ENCODE measurements at regions not wholly inside any gene's neighbourhood (a gene's known extent, or its start where the extent isn't known, plus 50 kb on each side); places are given as distances from the start of the nearest gene placed in this dataset.

- DNase-seq (ENCODE audit: low spot score) = no peak
Measured at GRCh38 chr1:233516732-233517131, 97.2 kb upstream of the KCNK1 start.

GRCh38 chr1:233518344-233518743, 95.6 kb upstream of the KCNK1 start:
- peak; percentile 66 for DNase-seq (ENCODE audit: low spot score)

GRCh38 chr1:233520261-233521191, 93.4 kb upstream of the KCNK1 start:
- DNase-seq (ENCODE audit: low spot score) = peak; percentile 54

GRCh38 chr1:233523047-233523446, 90.9 kb upstream of the KCNK1 start:
- DNase-seq (ENCODE audit: low spot score) = no peak

GRCh38 chr1:233527818-233528217, 86.1 kb upstream of the KCNK1 start:
- DNase-seq (ENCODE audit: low spot score) = no peak

- no peak for DNase-seq (ENCODE audit: low spot score)
Measured at GRCh38 chr1:233530665-233531386, 83.1 kb upstream of the KCNK1 start.

GRCh38 chr1:233540816-233541215, 73.1 kb upstream of the KCNK1 start:
- DNase-seq (ENCODE audit: low spot score) = no peak

- peak; percentile 99 for DNase-seq (ENCODE audit: low spot score)
Measured at GRCh38 chr1:233543338-233544255, 70.3 kb upstream of the KCNK1 start.

GRCh38 chr1:233544304-233544703, 69.6 kb upstream of the KCNK1 start:
- no peak for DNase-seq (ENCODE audit: low spot score)

GRCh38 chr1:233547726-233548125, 66.2 kb upstream of the KCNK1 start:
- DNase-seq (ENCODE audit: low spot score) = no peak

GRCh38 chr1:233549404-233549803, 64.5 kb upstream of the KCNK1 start:
- DNase-seq (ENCODE audit: low spot score) = no peak

GRCh38 chr1:233549917-233550316, 64.0 kb upstream of the KCNK1 start:
- no peak for DNase-seq (ENCODE audit: low spot score)

- peak; percentile 29 for DNase-seq (ENCODE audit: low spot score)
Measured at GRCh38 chr1:233554037-233554436, 59.9 kb upstream of the KCNK1 start.

- no peak for DNase-seq (ENCODE audit: low spot score)
Measured at GRCh38 chr1:233561708-233562426, 52.0 kb upstream of the KCNK1 start.
